ENCODE measurements at regions not wholly inside any gene's neighbourhood (a gene's known extent, or its start where the extent isn't known, plus 50 kb on each side); places are given as distances from the start of the nearest gene placed in this dataset.

- Histone ChIP-seq H3K79me2 (ENCODE audit: insufficient read depth) (no peaks in the 10 kb centered on the region), H3K4me2 (no peak overlapping the region), H3K4me3 (ENCODE audit: low read depth in 2 of 2, low read length in 1 of 2) (no peak overlapping the region), H3K36me3 (replicated peaks in 1 of 2; ENCODE audit: control insufficient read depth in 1 of 2, insufficient read depth in 2 of 2, low read length in 1 of 2) (no peaks in the 10 kb centered on the region), H3F3A (replicated peaks; ENCODE audit: insufficient read depth) (no peaks in the 10 kb centered on the region), H3K9me3 (no peaks in the 10 kb centered on the region), H4K20me1 (ENCODE audit: insufficient read depth) (no peaks in the 10 kb centered on the region), H3K27ac (ENCODE audit: low read depth in 2 of 2, low read length in 1 of 2) (no peak overlapping the region), H3K9ac (no peak overlapping the region), H2AFZ (ENCODE audit: low read depth) (no peak overlapping the region), H3K4me1 (ENCODE audit: control insufficient read depth in 1 of 2, insufficient read depth in 2 of 2, low read depth in 1 of 2, low read length in 1 of 2) (no peaks in the 10 kb centered on the region), H3K9me2 (no peaks in the 10 kb centered on the region), H3K27me3 (ENCODE audit: insufficient read depth) (no peaks in the 10 kb centered on the region)
- WGBS (ENCODE audit: low lambda C conversion rate), result 39% methylated on average over 2 of the region's 4 CpGs
- TF ChIP-seq MXI1 (IDR thresholded peaks at IDR 0.05; ENCODE audit: low read depth, low read length) (no peak), RFX5 (IDR thresholded peaks at IDR 0.05; ENCODE audit: low read length) (no peak), RAD21 (IDR thresholded peaks at IDR 0.05; ENCODE audit: low read length) (no peak)
- ChIA-PET POLR2A (no interaction called here), CTCF (no interaction called here)
- no peak for DNase-seq
Observed at GRCh38 chr3:162605651-162606204, 1109.1 kb downstream of the OTOL1 start.

- Histone ChIP-seq H2AFZ (ENCODE audit: low read depth) (no peak overlapping the region), H3F3A (replicated peaks; ENCODE audit: insufficient read depth) (no peaks in the 10 kb centered on the region), H3K9ac (no peak overlapping the region), H3K9me3 (no peaks in the 10 kb centered on the region), H3K79me2 (ENCODE audit: insufficient read depth) (no peaks in the 10 kb centered on the region), H3K27ac (ENCODE audit: low read depth in 2 of 2, low read length in 1 of 2) (no peak overlapping the region), H3K4me2 (no peak overlapping the region), H3K9me2 (no peaks in the 10 kb centered on the region), H3K36me3 (replicated peaks in 1 of 2; ENCODE audit: control insufficient read depth in 1 of 2, insufficient read depth in 2 of 2, low read length in 1 of 2) (no peaks in the 10 kb centered on the region), H3K4me3 (ENCODE audit: low read depth in 2 of 2, low read length in 1 of 2) (no peak overlapping the region), H4K20me1 (ENCODE audit: insufficient read depth) (no peaks in the 10 kb centered on the region), H3K4me1 (ENCODE audit: control insufficient read depth in 1 of 2, insufficient read depth in 2 of 2, low read depth in 1 of 2, low read length in 1 of 2) (no peaks in the 10 kb centered on the region), H3K27me3 (ENCODE audit: insufficient read depth) (no peaks in the 10 kb centered on the region)
- POLR2A ChIA-PET, result no interaction called here
- no peak for TF ChIP-seq RCOR1 (IDR thresholded peaks at IDR 0.05; ENCODE audit: low read length)
- TF ChIP-seq USF2 (IDR thresholded peaks at IDR 0.05; ENCODE audit: borderline replicate concordance, low read depth, low read length), result no peak
- TF ChIP-seq EZH2phosphoT487 (IDR thresholded peaks at IDR 0.05; ENCODE audit: borderline replicate concordance, low read depth), result no peak
- no peak for TF ChIP-seq CTCF (IDR thresholded peaks at IDR 0.05)
- TF ChIP-seq FOSL2 (IDR thresholded peaks at IDR 0.05; ENCODE audit: borderline replicate concordance, low read depth), result no peak
- no peak for TF ChIP-seq YY1 (IDR thresholded peaks at IDR 0.05; ENCODE audit: low read depth)
- no peak for TF ChIP-seq NFIC (IDR thresholded peaks at IDR 0.05; ENCODE audit: borderline replicate concordance)
- no peak for TF ChIP-seq POLR2AphosphoS5 (IDR thresholded peaks at IDR 0.05; ENCODE audit: low read depth, low read length)
- TF ChIP-seq IRF3 (IDR thresholded peaks at IDR 0.05; ENCODE audit: low read depth, low read length), result no peak
- TF ChIP-seq FOXJ3 (CRISPR knock-in tag; IDR thresholded peaks at IDR 0.05), result no peak
- TF ChIP-seq FOXM1 (IDR thresholded peaks at IDR 0.05; ENCODE audit: low read depth), result no peak
- TF ChIP-seq TAF1 (IDR thresholded peaks at IDR 0.05; ENCODE audit: borderline replicate concordance, low read depth, low read length), result no peak
- no peak for TF ChIP-seq USF1 (IDR thresholded peaks at IDR 0.05; ENCODE audit: borderline replicate concordance, low read depth)
- no peak for TF ChIP-seq RFX5 (IDR thresholded peaks at IDR 0.05; ENCODE audit: low read length)
- DNase-seq, result no peak
- 85% methylated on average over 2 of the region's 2 CpGs for WGBS (ENCODE audit: low lambda C conversion rate)
- CTCF ChIA-PET, result no interaction called here
Observed at GRCh38 chr3:162610261-162610660, 1113.7 kb downstream of the OTOL1 start.
